Fibroblast of skin of right quadriceps (primary cell): ENCODE measurements at regions not wholly inside any gene's neighbourhood (a gene's known extent, or its start where the extent isn't known, plus 50 kb on each side); places are given as distances from the start of the nearest gene placed in this dataset.
A peak's percentile ranks its signal among the peaks of the same experiment; 100 is the strongest.

Source experiments
- DNase-seq: peaks from one replicate; pipeline ENCODE4 v3.0.0-alpha.2; 2013

GRCh38 chr5:40385544-40385943 lies 294.2 kb upstream of the PTGER4 start:
- peak; percentile 22 for DNase-seq

- no peak for DNase-seq
Observed at GRCh38 chr5:40384782-40385390, 294.8 kb upstream of the PTGER4 start.

GRCh38 chr5:40383749-40384651 lies 295.7 kb upstream of the PTGER4 start:
- DNase-seq: peak; percentile 69

GRCh38 chr5:40381676-40382363 lies 297.9 kb upstream of the PTGER4 start:
- DNase-seq: peak; percentile 35

- DNase-seq: no peak
Observed at GRCh38 chr5:40381016-40381415, 298.7 kb upstream of the PTGER4 start.

- DNase-seq: no peak
Observed at GRCh38 chr5:40378396-40379177, 301.1 kb upstream of the PTGER4 start.

- DNase-seq: no peak
Observed at GRCh38 chr5:40376566-40376965, 303.1 kb upstream of the PTGER4 start.

- DNase-seq: no peak
Observed at GRCh38 chr5:40374853-40375252, 304.9 kb upstream of the PTGER4 start.

- no peak for DNase-seq
Observed at GRCh38 chr5:40368200-40368599, 311.5 kb upstream of the PTGER4 start.

GRCh38 chr5:40367255-40367654 lies 312.5 kb upstream of the PTGER4 start:
- DNase-seq: no peak

GRCh38 chr5:40365342-40366330 lies 314.1 kb upstream of the PTGER4 start:
- DNase-seq: no peak

- no peak for DNase-seq
Observed at GRCh38 chr5:40364441-40364840, 315.3 kb upstream of the PTGER4 start.

- DNase-seq: no peak
Observed at GRCh38 chr5:40361378-40361777, 318.3 kb upstream of the PTGER4 start.

- no peak for DNase-seq
Observed at GRCh38 chr5:40360685-40361084, 319.0 kb upstream of the PTGER4 start.

- no peak for DNase-seq
Observed at GRCh38 chr5:40359832-40360231, 319.9 kb upstream of the PTGER4 start.

- no peak for DNase-seq
Observed at GRCh38 chr5:40359093-40359492, 320.6 kb upstream of the PTGER4 start.

GRCh38 chr5:40356248-40356647 lies 323.5 kb upstream of the PTGER4 start:
- no peak for DNase-seq

GRCh38 chr5:40355846-40356245 lies 323.9 kb upstream of the PTGER4 start:
- DNase-seq: no peak

GRCh38 chr5:40355181-40355580 lies 324.5 kb upstream of the PTGER4 start:
- no peak for DNase-seq

- no peak for DNase-seq
Observed at GRCh38 chr5:40354171-40354570, 325.5 kb upstream of the PTGER4 start.

- no peak for DNase-seq
Observed at GRCh38 chr5:40353442-40353841, 326.3 kb upstream of the PTGER4 start.
